ENCODE measurements at regions not wholly inside any gene's neighbourhood (a gene's known extent, or its start where the extent isn't known, plus 50 kb on each side); places are given as distances from the start of the nearest gene placed in this dataset.
A peak's percentile ranks its signal among the peaks of the same experiment; 100 is the strongest.

GRCh38 chr9:118426772-118427171 lies 722.6 kb downstream of the TLR4 start:
- DNase-seq = no peak

- no peak for DNase-seq
These were observed 734.6 kb downstream of the TLR4 start for GRCh38 chr9:118438810-118439209.

- no peak for DNase-seq
These were observed 735.2 kb downstream of the TLR4 start for GRCh38 chr9:118439441-118439840.

GRCh38 chr9:118444403-118444802 lies 740.2 kb downstream of the TLR4 start:
- DNase-seq = no peak

- no peak for DNase-seq
These were observed 742.9 kb downstream of the TLR4 start for GRCh38 chr9:118446943-118447639.

GRCh38 chr9:118449554-118449953 lies 745.4 kb downstream of the TLR4 start:
- no peak for DNase-seq

- no peak for DNase-seq
These were observed 751.1 kb downstream of the TLR4 start for GRCh38 chr9:118455259-118455658.

GRCh38 chr9:118455788-118456187 lies 751.6 kb downstream of the TLR4 start:
- peak in 1 of 2 experiments; percentile 2 for DNase-seq

- DNase-seq = no peak
These were observed 753.2 kb downstream of the TLR4 start for GRCh38 chr9:118457171-118458000.

GRCh38 chr9:118459913-118460312 lies 755.7 kb downstream of the TLR4 start:
- peak; percentile 56 to 74 for DNase-seq

- no peak for DNase-seq
These were observed 759.2 kb downstream of the TLR4 start for GRCh38 chr9:118463419-118463818.

GRCh38 chr9:118473521-118473920 lies 769.3 kb downstream of the TLR4 start:
- no peak for DNase-seq

- DNase-seq = no peak
These were observed 774.5 kb downstream of the TLR4 start for GRCh38 chr9:118478752-118479151.

GRCh38 chr9:118482306-118482705 lies 778.1 kb downstream of the TLR4 start:
- no peak for DNase-seq

- no peak for DNase-seq
These were observed 779.5 kb downstream of the TLR4 start for GRCh38 chr9:118483677-118484076.

GRCh38 chr9:118503236-118503635 lies 799.0 kb downstream of the TLR4 start:
- no peak for DNase-seq

- DNase-seq = no peak
These were observed 806.5 kb downstream of the TLR4 start for GRCh38 chr9:118510711-118511110.

GRCh38 chr9:118515947-118516346 lies 811.7 kb downstream of the TLR4 start:
- no peak for DNase-seq

GRCh38 chr9:118521261-118521660 lies 817.1 kb downstream of the TLR4 start:
- DNase-seq = no peak

GRCh38 chr9:118522093-118523028 lies 818.2 kb downstream of the TLR4 start:
- DNase-seq = peak; percentile 11 to 55

- DNase-seq = no peak
These were observed 823.1 kb downstream of the TLR4 start for GRCh38 chr9:118527261-118527660.

GRCh38 chr9:118529210-118529609 lies 825.0 kb downstream of the TLR4 start:
- DNase-seq = no peak

- DNase-seq = no peak
These were observed 825.5 kb downstream of the TLR4 start for GRCh38 chr9:118529624-118530214.

Data from NCI-H446 (cell line).